ENCODE measurements at regions not wholly inside any gene's neighbourhood (a gene's known extent, or its start where the extent isn't known, plus 50 kb on each side); places are given as distances from the start of the nearest gene placed in this dataset.
A peak's percentile ranks its signal among the peaks of the same experiment; 100 is the strongest.

DNA sequence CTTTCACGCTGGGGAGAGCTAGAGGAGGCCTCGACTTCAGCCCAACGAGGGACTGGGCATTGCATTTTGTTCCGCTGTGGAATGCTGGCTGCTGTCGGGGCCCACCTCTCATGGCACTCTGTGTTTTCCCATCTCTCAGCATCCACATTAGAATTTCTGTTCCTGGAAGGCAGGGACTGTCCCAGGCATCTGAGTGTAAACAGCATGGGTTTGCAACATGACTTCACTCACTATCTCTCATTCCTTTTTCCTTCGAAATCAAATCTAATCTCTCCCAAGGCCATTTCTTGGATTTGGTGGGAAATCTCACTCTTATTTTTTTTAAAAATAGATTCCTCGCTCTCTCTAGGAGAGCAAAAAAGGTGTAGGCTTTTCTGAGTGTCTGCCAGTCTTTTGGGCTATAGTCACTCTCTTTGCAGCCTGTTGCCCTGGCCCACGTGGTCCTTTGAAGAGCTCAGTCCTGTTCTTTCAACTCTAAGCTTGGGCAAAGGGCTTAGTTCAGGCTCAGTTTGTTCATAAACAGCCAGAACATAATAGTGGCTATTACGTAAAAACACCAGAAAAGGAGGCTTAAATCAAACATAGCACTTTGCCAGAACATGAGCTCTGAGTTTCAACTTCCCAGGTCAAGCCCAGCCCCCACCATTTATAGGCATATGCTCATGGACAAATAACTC is 284.6 kb upstream of the ZFP64 start:
- H3K9ac ChIP-seq (ENCODE audit: low read depth in 1 of 2, low read length in 2 of 2): no peak overlapping the region
- no peak for DNase-seq (ENCODE audit: low spot score)
- WGBS: 57% methylated on average over 9 of the region's 9 CpGs
- H3K27me3 ChIP-seq (ENCODE audit: control insufficient read depth in 4 of 4, insufficient read depth in 4 of 4, low read length in 3 of 4): no peaks in the 10 kb centered on the region
- no peaks in the 10 kb centered on the region for H3K36me3 ChIP-seq (ENCODE audit: control insufficient read depth in 4 of 4, insufficient read depth in 3 of 4, low read depth in 1 of 4, low read length in 3 of 4)
- TF ChIP-seq RAD21 (IDR thresholded peaks at IDR 0.05): peak in 1 of 2 donors; percentile 36
- TF ChIP-seq TAF1 (conservative IDR thresholded peaks at IDR 0.05): no peak
- TF ChIP-seq HNF4G (IDR thresholded peaks at IDR 0.05): no peak
- no peak for TF ChIP-seq NR2F2 (IDR thresholded peaks at IDR 0.05)
- TF ChIP-seq HNF4A (conservative IDR thresholded peaks at IDR 0.05): peak; percentile 81 to 82
- peak; percentile 76 to 82 for TF ChIP-seq RXRA (IDR thresholded peaks at IDR 0.05)
- TF ChIP-seq, protein P1, sequence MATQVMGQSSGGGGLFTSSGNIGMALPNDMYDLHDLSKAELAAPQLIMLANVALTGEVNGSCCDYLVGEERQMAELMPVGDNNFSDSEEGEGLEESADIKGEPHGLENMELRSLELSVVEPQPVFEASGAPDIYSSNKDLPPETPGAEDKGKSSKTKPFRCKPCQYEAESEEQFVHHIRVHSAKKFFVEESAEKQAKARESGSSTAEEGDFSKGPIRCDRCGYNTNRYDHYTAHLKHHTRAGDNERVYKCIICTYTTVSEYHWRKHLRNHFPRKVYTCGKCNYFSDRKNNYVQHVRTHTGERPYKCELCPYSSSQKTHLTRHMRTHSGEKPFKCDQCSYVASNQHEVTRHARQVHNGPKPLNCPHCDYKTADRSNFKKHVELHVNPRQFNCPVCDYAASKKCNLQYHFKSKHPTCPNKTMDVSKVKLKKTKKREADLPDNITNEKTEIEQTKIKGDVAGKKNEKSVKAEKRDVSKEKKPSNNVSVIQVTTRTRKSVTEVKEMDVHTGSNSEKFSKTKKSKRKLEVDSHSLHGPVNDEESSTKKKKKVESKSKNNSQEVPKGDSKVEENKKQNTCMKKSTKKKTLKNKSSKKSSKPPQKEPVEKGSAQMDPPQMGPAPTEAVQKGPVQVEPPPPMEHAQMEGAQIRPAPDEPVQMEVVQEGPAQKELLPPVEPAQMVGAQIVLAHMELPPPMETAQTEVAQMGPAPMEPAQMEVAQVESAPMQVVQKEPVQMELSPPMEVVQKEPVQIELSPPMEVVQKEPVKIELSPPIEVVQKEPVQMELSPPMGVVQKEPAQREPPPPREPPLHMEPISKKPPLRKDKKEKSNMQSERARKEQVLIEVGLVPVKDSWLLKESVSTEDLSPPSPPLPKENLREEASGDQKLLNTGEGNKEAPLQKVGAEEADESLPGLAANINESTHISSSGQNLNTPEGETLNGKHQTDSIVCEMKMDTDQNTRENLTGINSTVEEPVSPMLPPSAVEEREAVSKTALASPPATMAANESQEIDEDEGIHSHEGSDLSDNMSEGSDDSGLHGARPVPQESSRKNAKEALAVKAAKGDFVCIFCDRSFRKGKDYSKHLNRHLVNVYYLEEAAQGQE (IDR thresholded peaks at IDR 0.05): no peak
- no peak for TF ChIP-seq FOXA2 (IDR thresholded peaks at IDR 0.05)
- peak; percentile 75 for TF ChIP-seq SP1 (IDR thresholded peaks at IDR 0.05)
- no peak for TF ChIP-seq EGR1 (IDR thresholded peaks at IDR 0.05; ENCODE audit: low read depth in 2 of 2)
- TF ChIP-seq, protein P2, sequence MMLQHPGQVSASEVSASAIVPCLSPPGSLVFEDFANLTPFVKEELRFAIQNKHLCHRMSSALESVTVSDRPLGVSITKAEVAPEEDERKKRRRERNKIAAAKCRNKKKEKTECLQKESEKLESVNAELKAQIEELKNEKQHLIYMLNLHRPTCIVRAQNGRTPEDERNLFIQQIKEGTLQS (IDR thresholded peaks at IDR 0.05): no peak
- no peak for TF ChIP-seq GABPA (IDR thresholded peaks at IDR 0.05 in 1 of 2, conservative IDR thresholded peaks at IDR 0.05 in 1 of 2)
- TF ChIP-seq, protein P3, sequence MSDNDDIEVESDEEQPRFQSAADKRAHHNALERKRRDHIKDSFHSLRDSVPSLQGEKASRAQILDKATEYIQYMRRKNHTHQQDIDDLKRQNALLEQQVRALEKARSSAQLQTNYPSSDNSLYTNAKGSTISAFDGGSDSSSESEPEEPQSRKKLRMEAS (IDR thresholded peaks at IDR 0.05): peak; percentile 48
- TF ChIP-seq FOXA1 (IDR thresholded peaks at IDR 0.05): no peak
- TF ChIP-seq JUND (IDR thresholded peaks at IDR 0.05): peak in 1 of 2 donors; percentile 14
- TF ChIP-seq, protein P4, sequence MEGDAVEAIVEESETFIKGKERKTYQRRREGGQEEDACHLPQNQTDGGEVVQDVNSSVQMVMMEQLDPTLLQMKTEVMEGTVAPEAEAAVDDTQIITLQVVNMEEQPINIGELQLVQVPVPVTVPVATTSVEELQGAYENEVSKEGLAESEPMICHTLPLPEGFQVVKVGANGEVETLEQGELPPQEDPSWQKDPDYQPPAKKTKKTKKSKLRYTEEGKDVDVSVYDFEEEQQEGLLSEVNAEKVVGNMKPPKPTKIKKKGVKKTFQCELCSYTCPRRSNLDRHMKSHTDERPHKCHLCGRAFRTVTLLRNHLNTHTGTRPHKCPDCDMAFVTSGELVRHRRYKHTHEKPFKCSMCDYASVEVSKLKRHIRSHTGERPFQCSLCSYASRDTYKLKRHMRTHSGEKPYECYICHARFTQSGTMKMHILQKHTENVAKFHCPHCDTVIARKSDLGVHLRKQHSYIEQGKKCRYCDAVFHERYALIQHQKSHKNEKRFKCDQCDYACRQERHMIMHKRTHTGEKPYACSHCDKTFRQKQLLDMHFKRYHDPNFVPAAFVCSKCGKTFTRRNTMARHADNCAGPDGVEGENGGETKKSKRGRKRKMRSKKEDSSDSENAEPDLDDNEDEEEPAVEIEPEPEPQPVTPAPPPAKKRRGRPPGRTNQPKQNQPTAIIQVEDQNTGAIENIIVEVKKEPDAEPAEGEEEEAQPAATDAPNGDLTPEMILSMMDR (IDR thresholded peaks at IDR 0.05; ENCODE audit: low read depth, low read length, missing input control): no peak
- TF ChIP-seq YY1 (IDR thresholded peaks at IDR 0.05): peak; percentile 27
- TF ChIP-seq, protein P5, sequence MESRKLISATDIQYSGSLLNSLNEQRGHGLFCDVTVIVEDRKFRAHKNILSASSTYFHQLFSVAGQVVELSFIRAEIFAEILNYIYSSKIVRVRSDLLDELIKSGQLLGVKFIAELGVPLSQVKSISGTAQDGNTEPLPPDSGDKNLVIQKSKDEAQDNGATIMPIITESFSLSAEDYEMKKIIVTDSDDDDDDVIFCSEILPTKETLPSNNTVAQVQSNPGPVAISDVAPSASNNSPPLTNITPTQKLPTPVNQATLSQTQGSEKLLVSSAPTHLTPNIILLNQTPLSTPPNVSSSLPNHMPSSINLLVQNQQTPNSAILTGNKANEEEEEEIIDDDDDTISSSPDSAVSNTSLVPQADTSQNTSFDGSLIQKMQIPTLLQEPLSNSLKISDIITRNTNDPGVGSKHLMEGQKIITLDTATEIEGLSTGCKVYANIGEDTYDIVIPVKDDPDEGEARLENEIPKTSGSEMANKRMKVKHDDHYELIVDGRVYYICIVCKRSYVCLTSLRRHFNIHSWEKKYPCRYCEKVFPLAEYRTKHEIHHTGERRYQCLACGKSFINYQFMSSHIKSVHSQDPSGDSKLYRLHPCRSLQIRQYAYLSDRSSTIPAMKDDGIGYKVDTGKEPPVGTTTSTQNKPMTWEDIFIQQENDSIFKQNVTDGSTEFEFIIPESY (IDR thresholded peaks at IDR 0.05): peak; percentile 33
- H3K27ac ChIP-seq (ENCODE audit: low read depth in 1 of 2, low read length in 2 of 2): peak overlapping the region; percentile 5 to 23
- no peaks in the 10 kb centered on the region for H3K9me3 ChIP-seq (ENCODE audit: control insufficient read depth in 4 of 4, low read length in 3 of 4)
- peaks cover 0 to 13% (median 7%) of the 10 kb centered on the region in 4 donors for H3K4me1 ChIP-seq (ENCODE audit: control insufficient read depth in 4 of 4, insufficient read depth in 4 of 4, low read length in 3 of 4)
- no peak overlapping the region for H3K4me3 ChIP-seq (ENCODE audit: low read depth in 1 of 3, low read length in 3 of 3)
